ENCODE measurements at regions not wholly inside any gene's neighbourhood (a gene's known extent, or its start where the extent isn't known, plus 50 kb on each side); places are given as distances from the start of the nearest gene placed in this dataset.
A peak's percentile ranks its signal among the peaks of the same experiment; 100 is the strongest.

GRCh38 chr18:78602430-78602829, 377.2 kb upstream of the SALL3 start:
- no peaks in the 10 kb centered on the region for H3K27me3 ChIP-seq (ENCODE audit: control insufficient read depth, insufficient read depth, low read length)
- no peak overlapping the region for H3K4me3 ChIP-seq (ENCODE audit: low read depth, low read length)
- H3K36me3 ChIP-seq (ENCODE audit: control insufficient read depth, insufficient read depth, low read length), result no peaks in the 10 kb centered on the region
- H3K27ac ChIP-seq (ENCODE audit: insufficient read depth, low read length, poor library complexity, severe bottlenecking), result no peak overlapping the region
- no peaks in the 10 kb centered on the region for H3K9me3 ChIP-seq (ENCODE audit: control insufficient read depth in 2 of 2, low read length in 2 of 2)
- no peaks in the 10 kb centered on the region for H3K4me1 ChIP-seq (ENCODE audit: control insufficient read depth, insufficient read depth, low read length, poor library complexity, severe bottlenecking)
- Mint-ChIP-seq H3K27ac (no peak overlapping the region), H3K36me3 (no peaks in the 10 kb centered on the region), H3K9me3 (peaks cover 0 to 6% (median 1%) of the 10 kb centered on the region in 7 donors), H3K4me1 (no peaks in the 10 kb centered on the region), H3K27me3 (no peaks in the 10 kb centered on the region), H3K4me3 (no peak overlapping the region)
- DNase-seq (no peak), ATAC-seq (ENCODE audit: low read depth in 2 of 2) (no peak)

DNA sequence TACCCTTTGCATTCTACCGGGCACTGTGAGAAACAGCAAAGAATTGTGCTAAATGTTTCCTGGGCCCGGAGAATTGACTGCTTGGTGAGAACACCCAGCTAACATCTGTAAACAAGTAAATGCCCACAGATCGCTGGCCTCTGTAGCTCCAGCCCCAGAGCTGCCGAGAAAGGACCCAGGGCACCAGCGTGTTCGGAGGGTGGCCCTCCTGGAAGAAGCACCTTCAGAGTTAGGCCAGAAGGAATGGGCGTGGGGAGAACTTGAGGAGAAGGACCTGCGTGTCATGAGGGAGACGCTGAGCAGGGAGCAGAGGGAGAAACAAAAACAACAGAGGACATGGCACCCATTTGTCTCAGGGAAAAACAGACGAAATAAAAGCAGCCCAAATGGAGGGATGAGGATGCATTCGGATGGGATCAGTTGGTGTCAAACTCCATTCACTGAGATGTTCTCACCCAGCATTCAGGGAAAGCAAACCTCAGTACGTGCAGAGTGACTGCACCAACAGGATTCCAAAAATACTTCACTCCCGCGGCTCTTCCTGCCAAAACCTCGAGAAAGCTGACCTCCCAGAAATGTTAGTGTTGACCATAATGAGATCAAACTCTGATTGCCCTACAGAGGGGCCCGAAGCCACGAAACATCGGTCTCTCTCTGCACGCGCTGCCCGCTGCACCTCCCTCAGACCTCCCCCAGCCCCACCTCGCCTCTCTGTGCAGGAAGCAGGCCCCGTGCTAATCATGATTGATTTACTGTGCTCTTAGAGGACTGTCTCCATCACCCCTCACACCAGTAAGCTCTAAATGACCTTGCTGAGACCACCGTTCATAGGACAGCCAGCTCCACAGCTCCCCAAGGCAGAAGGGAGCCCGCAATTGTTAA, 376.3 kb upstream of the SALL3 start:
- DNase-seq (no peak), ATAC-seq (ENCODE audit: low read depth in 2 of 2) (no peak)
- Histone ChIP-seq H3K4me1 (ENCODE audit: control insufficient read depth, insufficient read depth, low read length, poor library complexity, severe bottlenecking) (no peaks in the 10 kb centered on the region), H3K4me3 (ENCODE audit: low read depth, low read length) (no peak overlapping the region), H3K36me3 (ENCODE audit: control insufficient read depth, insufficient read depth, low read length) (no peaks in the 10 kb centered on the region), H3K27me3 (ENCODE audit: control insufficient read depth, insufficient read depth, low read length) (no peaks in the 10 kb centered on the region), H3K27ac (ENCODE audit: insufficient read depth, low read length, poor library complexity, severe bottlenecking) (no peak overlapping the region), H3K9me3 (ENCODE audit: control insufficient read depth in 2 of 2, low read length in 2 of 2) (no peaks in the 10 kb centered on the region)
- H3K4me3 Mint-ChIP-seq, result no peak overlapping the region
- peaks cover 0 to 6% (median 1%) of the 10 kb centered on the region in 7 donors for H3K9me3 Mint-ChIP-seq
- H3K27me3 Mint-ChIP-seq, result no peaks in the 10 kb centered on the region
- no peaks in the 10 kb centered on the region for H3K36me3 Mint-ChIP-seq
- no peaks in the 10 kb centered on the region for H3K4me1 Mint-ChIP-seq
- peak overlapping the region in 1 of 3 donors; percentile 40 for H3K27ac Mint-ChIP-seq

GRCh38 chr18:78605255-78605654, 374.4 kb upstream of the SALL3 start:
- Mint-ChIP-seq H3K27ac (no peak overlapping the region), H3K36me3 (no peaks in the 10 kb centered on the region), H3K9me3 (peaks cover 0 to 6% (median 0%) of the 10 kb centered on the region in 7 donors), H3K4me1 (no peaks in the 10 kb centered on the region), H3K27me3 (no peaks in the 10 kb centered on the region), H3K4me3 (no peak overlapping the region)
- Histone ChIP-seq H3K36me3 (ENCODE audit: control insufficient read depth, insufficient read depth, low read length) (no peaks in the 10 kb centered on the region), H3K4me3 (ENCODE audit: low read depth, low read length) (no peak overlapping the region), H3K27me3 (ENCODE audit: control insufficient read depth, insufficient read depth, low read length) (no peaks in the 10 kb centered on the region), H3K27ac (ENCODE audit: insufficient read depth, low read length, poor library complexity, severe bottlenecking) (no peak overlapping the region), H3K4me1 (ENCODE audit: control insufficient read depth, insufficient read depth, low read length, poor library complexity, severe bottlenecking) (no peaks in the 10 kb centered on the region), H3K9me3 (ENCODE audit: control insufficient read depth in 2 of 2, low read length in 2 of 2) (no peaks in the 10 kb centered on the region)
- ATAC-seq (ENCODE audit: low read depth in 2 of 2) (no peak), DNase-seq (no peak)

DNA sequence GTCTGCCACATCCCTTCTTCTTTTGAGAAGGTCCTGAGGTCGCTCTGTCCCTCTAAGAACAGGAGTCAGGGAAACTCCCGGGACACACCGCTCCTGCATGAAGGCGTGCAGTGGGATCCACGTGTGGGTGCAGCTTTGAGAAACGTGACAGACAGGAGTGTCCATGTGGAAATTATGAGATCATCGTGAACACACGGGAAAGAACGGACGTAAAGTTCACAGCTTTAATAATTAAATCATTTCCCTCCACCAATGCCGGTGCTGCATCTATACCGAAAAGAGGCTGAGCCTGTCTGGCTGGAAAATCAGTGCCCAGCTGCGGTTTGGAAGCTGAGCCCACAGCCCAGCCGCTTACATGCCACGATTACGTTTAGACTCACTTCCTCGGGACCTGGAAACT, 372.4 kb upstream of the SALL3 start:
- no peak for DNase-seq
- H3K36me3 ChIP-seq (ENCODE audit: control insufficient read depth, insufficient read depth, low read length), result no peaks in the 10 kb centered on the region
- peaks cover 0 to 6% (median 0%) of the 10 kb centered on the region in 7 donors for H3K9me3 Mint-ChIP-seq
- no peak for ATAC-seq (ENCODE audit: low read depth in 2 of 2)
- no peaks in the 10 kb centered on the region for H3K9me3 ChIP-seq (ENCODE audit: control insufficient read depth in 2 of 2, low read length in 2 of 2)
- H3K27ac Mint-ChIP-seq, result no peak overlapping the region
- no peaks in the 10 kb centered on the region for H3K27me3 ChIP-seq (ENCODE audit: control insufficient read depth, insufficient read depth, low read length)
- H3K27me3 Mint-ChIP-seq, result no peaks in the 10 kb centered on the region
- H3K27ac ChIP-seq (ENCODE audit: insufficient read depth, low read length, poor library complexity, severe bottlenecking), result no peak overlapping the region
- no peak overlapping the region for H3K4me3 Mint-ChIP-seq
- no peaks in the 10 kb centered on the region for H3K4me1 Mint-ChIP-seq
- no peak overlapping the region for H3K4me3 ChIP-seq (ENCODE audit: low read depth, low read length)
- H3K36me3 Mint-ChIP-seq, result no peaks in the 10 kb centered on the region
- no peaks in the 10 kb centered on the region for H3K4me1 ChIP-seq (ENCODE audit: control insufficient read depth, insufficient read depth, low read length, poor library complexity, severe bottlenecking)

DNA sequence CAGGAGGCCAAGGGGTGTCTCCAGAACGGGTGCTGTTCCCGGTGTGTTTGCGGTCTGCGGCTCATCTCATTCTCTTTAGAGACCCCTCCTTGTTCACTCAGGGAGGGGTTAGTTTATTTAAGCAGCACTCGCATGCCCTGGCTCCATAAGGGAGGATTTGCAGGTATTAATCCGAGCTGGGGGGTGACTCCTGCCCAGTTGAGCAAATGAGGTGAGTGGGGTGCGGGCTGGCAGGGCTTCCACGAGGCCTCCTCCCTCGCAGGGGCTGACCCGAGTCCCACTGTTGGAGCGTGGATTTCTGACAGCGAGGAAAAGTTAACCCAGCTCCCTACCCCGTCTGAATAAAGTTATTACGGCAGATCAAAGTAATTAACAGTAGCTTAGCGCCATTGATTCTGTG, 371.8 kb upstream of the SALL3 start:
- Mint-ChIP-seq H3K27ac (no peak overlapping the region), H3K4me1 (no peaks in the 10 kb centered on the region), H3K9me3 (peaks cover 0 to 4% (median under 1%) of the 10 kb centered on the region in 7 donors), H3K36me3 (no peaks in the 10 kb centered on the region), H3K27me3 (no peaks in the 10 kb centered on the region), H3K4me3 (no peak overlapping the region)
- ATAC-seq (ENCODE audit: low read depth in 2 of 2) (no peak), DNase-seq (no peak)
- no peak overlapping the region for H3K4me3 ChIP-seq (ENCODE audit: low read depth, low read length)
- no peaks in the 10 kb centered on the region for H3K9me3 ChIP-seq (ENCODE audit: control insufficient read depth in 2 of 2, low read length in 2 of 2)
- no peaks in the 10 kb centered on the region for H3K36me3 ChIP-seq (ENCODE audit: control insufficient read depth, insufficient read depth, low read length)
- H3K27me3 ChIP-seq (ENCODE audit: control insufficient read depth, insufficient read depth, low read length), result no peaks in the 10 kb centered on the region
- H3K27ac ChIP-seq (ENCODE audit: insufficient read depth, low read length, poor library complexity, severe bottlenecking), result no peak overlapping the region
- H3K4me1 ChIP-seq (ENCODE audit: control insufficient read depth, insufficient read depth, low read length, poor library complexity, severe bottlenecking), result no peaks in the 10 kb centered on the region

DNA sequence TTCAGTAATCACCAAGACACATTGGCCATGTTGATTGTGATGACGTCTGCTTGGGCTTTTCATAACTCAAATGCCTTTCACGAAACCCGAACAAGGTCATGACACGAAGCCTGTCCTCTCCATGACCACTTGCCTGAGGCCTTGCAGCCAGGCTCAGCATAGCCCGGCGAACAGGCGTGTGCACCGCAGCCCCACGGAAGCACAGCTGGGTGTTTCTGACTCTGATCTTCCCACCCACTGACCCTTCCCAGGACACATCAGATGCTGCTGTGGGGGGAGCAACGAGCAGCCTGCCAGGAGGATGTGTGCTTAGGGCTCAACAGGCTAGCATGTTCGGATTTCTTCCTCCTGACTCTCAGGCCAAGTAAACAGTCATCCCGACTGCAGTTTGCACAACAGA, 369.4 kb upstream of the SALL3 start:
- H3K4me1 Mint-ChIP-seq, result no peaks in the 10 kb centered on the region
- ATAC-seq (ENCODE audit: low read depth in 2 of 2) (no peak), DNase-seq (no peak)
- Histone ChIP-seq H3K4me3 (ENCODE audit: low read depth, low read length) (no peak overlapping the region), H3K27ac (ENCODE audit: insufficient read depth, low read length, poor library complexity, severe bottlenecking) (no peak overlapping the region), H3K9me3 (ENCODE audit: control insufficient read depth in 2 of 2, low read length in 2 of 2) (peaks cover 0 to 3% of the 10 kb centered on the region in 2 experiments), H3K27me3 (ENCODE audit: control insufficient read depth, insufficient read depth, low read length) (no peaks in the 10 kb centered on the region), H3K4me1 (ENCODE audit: control insufficient read depth, insufficient read depth, low read length, poor library complexity, severe bottlenecking) (no peaks in the 10 kb centered on the region), H3K36me3 (ENCODE audit: control insufficient read depth, insufficient read depth, low read length) (no peaks in the 10 kb centered on the region)
- H3K9me3 Mint-ChIP-seq, result peaks cover 0 to 13% (median 3%) of the 10 kb centered on the region in 7 donors
- no peaks in the 10 kb centered on the region for H3K27me3 Mint-ChIP-seq
- H3K36me3 Mint-ChIP-seq, result no peaks in the 10 kb centered on the region
- no peak overlapping the region for H3K27ac Mint-ChIP-seq
- no peak overlapping the region for H3K4me3 Mint-ChIP-seq

DNA sequence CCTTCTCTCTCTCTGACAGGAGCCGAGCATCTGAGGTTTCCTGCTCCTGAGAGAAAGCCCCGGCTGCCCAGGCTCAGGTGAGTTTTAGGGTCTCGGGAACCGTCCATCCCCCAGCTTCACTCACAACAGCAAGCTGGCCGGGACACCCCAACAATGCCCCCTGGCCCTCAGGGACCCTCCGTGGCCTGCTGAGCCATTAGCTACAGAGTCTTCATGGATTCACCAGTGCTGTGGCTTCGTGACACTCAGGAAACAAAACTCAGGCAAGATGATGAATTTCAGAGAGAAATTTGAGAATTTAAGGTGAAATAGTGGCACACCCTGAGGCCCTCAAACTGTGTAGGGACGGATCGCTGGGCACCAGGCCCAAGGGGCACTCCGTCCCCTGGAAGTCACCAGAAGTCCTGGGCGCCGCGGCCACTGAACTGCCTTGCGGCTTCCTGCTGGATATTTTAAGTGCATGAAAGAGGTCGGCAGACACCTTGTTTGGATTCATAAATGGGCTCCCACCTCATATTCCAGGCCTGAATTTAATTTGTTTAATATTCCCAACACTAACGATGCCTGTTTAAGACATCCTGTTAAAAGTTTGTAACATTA, 368.3 kb upstream of the SALL3 start:
- Histone ChIP-seq H3K27ac (ENCODE audit: insufficient read depth, low read length, poor library complexity, severe bottlenecking) (no peak overlapping the region), H3K9me3 (ENCODE audit: control insufficient read depth in 2 of 2, low read length in 2 of 2) (peaks cover 0 to 3% of the 10 kb centered on the region in 2 experiments), H3K36me3 (ENCODE audit: control insufficient read depth, insufficient read depth, low read length) (no peaks in the 10 kb centered on the region), H3K4me3 (ENCODE audit: low read depth, low read length) (no peak overlapping the region), H3K4me1 (ENCODE audit: control insufficient read depth, insufficient read depth, low read length, poor library complexity, severe bottlenecking) (no peaks in the 10 kb centered on the region), H3K27me3 (ENCODE audit: control insufficient read depth, insufficient read depth, low read length) (no peaks in the 10 kb centered on the region)
- Mint-ChIP-seq H3K4me1 (no peaks in the 10 kb centered on the region), H3K27me3 (no peaks in the 10 kb centered on the region), H3K9me3 (peaks cover 0 to 19% (median 5%) of the 10 kb centered on the region in 7 donors), H3K4me3 (no peak overlapping the region), H3K27ac (no peak overlapping the region), H3K36me3 (no peaks in the 10 kb centered on the region)
- ATAC-seq (ENCODE audit: low read depth in 2 of 2) (no peak), DNase-seq (no peak)

DNA sequence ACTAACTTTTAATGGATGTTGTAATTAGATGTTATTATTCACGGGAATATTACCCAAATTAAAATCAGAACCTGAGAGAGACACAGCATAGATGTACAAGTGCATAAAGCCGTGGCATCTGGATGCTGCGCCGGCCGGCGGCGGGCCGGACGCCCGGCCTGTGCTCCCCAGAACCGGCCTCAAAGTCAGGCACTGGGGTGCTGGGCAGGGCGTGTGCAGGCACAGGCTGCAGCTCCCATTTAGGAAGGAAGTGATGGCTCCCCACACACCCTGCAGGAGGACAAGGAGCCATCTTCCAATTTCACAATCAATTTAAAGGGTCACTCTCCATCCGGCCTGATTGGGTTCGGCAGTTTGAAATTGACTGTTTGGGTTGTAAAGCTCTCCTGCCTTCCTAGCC, 367.7 kb upstream of the SALL3 start:
- no peaks in the 10 kb centered on the region for H3K27me3 ChIP-seq (ENCODE audit: control insufficient read depth, insufficient read depth, low read length)
- DNase-seq, result no peak
- no peaks in the 10 kb centered on the region for H3K36me3 ChIP-seq (ENCODE audit: control insufficient read depth, insufficient read depth, low read length)
- Mint-ChIP-seq H3K9me3 (peaks cover 0 to 25% (median 5%) of the 10 kb centered on the region in 7 donors), H3K4me3 (no peak overlapping the region), H3K27me3 (no peaks in the 10 kb centered on the region), H3K27ac (no peak overlapping the region), H3K4me1 (no peaks in the 10 kb centered on the region), H3K36me3 (no peaks in the 10 kb centered on the region)
- no peak for ATAC-seq (ENCODE audit: low read depth in 2 of 2)
- no peak overlapping the region for H3K4me3 ChIP-seq (ENCODE audit: low read depth, low read length)
- peaks cover 3 to 4% of the 10 kb centered on the region in 2 experiments for H3K9me3 ChIP-seq (ENCODE audit: control insufficient read depth in 2 of 2, low read length in 2 of 2)
- H3K27ac ChIP-seq (ENCODE audit: insufficient read depth, low read length, poor library complexity, severe bottlenecking), result no peak overlapping the region
- H3K4me1 ChIP-seq (ENCODE audit: control insufficient read depth, insufficient read depth, low read length, poor library complexity, severe bottlenecking), result no peaks in the 10 kb centered on the region
